HL-60 (cell line): ENCODE measurements at regions not wholly inside any gene's neighbourhood (a gene's known extent, or its start where the extent isn't known, plus 50 kb on each side); places are given as distances from the start of the nearest gene placed in this dataset.

Source experiments
- CTCF ChIP-seq: IDR thresholded peaks from one replicate; pipeline ENCODE4 v1.5.1; 2011; ENCODE audit warnings: low read length, control low read depth, inconsistent platforms; ENCODE audit not compliant: insufficient read depth
- GABPA ChIP-seq: IDR thresholded peaks from 2 replicates; pipeline ENCODE4 v1.6.1; 2012; ENCODE audit warnings: low read depth
- POLR2AphosphoS5 ChIP-seq: IDR thresholded peaks from 2 replicates; pipeline ENCODE4 v1.6.1; 2012; ENCODE audit warnings: low read depth
- REST ChIP-seq: IDR thresholded peaks from 2 replicates; pipeline ENCODE4 v1.6.1; 2012; ENCODE audit warnings: low read depth; ENCODE audit not compliant: insufficient replicate concordance
- SPI1 ChIP-seq: IDR thresholded peaks from 2 replicates; pipeline ENCODE4 v1.6.1; 2012; ENCODE audit warnings: low read depth, mild to moderate bottlenecking, borderline replicate concordance

DNA sequence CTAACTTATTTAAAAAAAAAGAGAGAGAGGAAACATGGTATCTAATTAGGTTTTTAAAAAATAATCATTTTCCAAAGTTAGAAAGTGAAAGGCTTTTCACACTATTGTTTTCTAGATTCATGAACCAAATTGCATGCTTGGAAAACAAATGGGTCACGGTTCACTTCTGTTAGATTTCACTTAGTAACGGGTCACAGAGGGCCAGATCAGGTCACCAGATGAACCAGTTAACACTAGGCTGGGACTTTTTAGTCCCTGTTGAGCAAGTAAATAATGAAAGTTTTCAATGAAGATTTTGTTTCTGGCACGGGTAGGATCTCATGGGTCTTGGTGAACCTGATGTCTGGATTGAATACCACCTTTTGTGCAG lies 207.2 kb upstream of the RFX3 start:
- TF ChIP-seq CTCF (no peak), POLR2AphosphoS5 (no peak), GABPA (no peak), SPI1 (no peak), REST (no peak)
